Heart left ventricle (tissue), 16 donors: ENCODE measurements at regions not wholly inside any gene's neighbourhood (a gene's known extent, or its start where the extent isn't known, plus 50 kb on each side); places are given as distances from the start of the nearest gene placed in this dataset.
A peak's percentile ranks its signal among the peaks of the same experiment; 100 is the strongest.

Experiments used
- ATAC-seq, 4 donors: fragments of 200-7000 bp; cut with Tn5 transposase; one replicate each; pipeline ENCODE4 v1.9.1; 2020 to 2022; ENCODE audit warnings: moderate library complexity in 4 of 4, mild to moderate bottlenecking in 3 of 4, moderate number of reproducible peaks in 1 of 4
- DNase-seq, 5 donors: peaks; one replicate each; pipeline ENCODE4 v3.0.0-alpha.2; 2020
- H3K27ac ChIP-seq, 12 donors: fragments of 200-600 bp; sonication (generic) in 4 of 12; one replicate each; pipeline versions ENCODE4 v1.5.0 to v1.8.0; 2016 to 2022; ENCODE audit warnings: mild to moderate bottlenecking in 2 of 12
- H3K27me3 ChIP-seq, 9 donors: fragments of 200-600 bp; sonication (generic) in 2 of 9; one replicate each; pipeline versions ENCODE4 v1.5.1 to v1.8.0; 2016 to 2022; ENCODE audit warnings: mild to moderate bottlenecking in 3 of 9
- H3K36me3 ChIP-seq, 9 donors: fragments of 200-600 bp; sonication (generic) in 2 of 9; one replicate each; pipeline versions ENCODE4 v1.5.0 to v1.8.0; 2018 to 2022; ENCODE audit warnings: mild to moderate bottlenecking in 2 of 9
- H3K4me1 ChIP-seq, 12 donors: fragments of 200-600 bp; sonication (generic) in 4 of 12; one replicate each; pipeline versions ENCODE4 v1.5.0 to v1.8.0; 2016 to 2022; ENCODE audit warnings: mild to moderate bottlenecking in 3 of 12
- H3K4me3 ChIP-seq, 12 donors: fragments of 200-600 bp; sonication (generic) in 4 of 12; one replicate each; pipeline versions ENCODE4 v1.5.0 to v1.8.0; 2017 to 2022; ENCODE audit warnings: mild to moderate bottlenecking in 9 of 12, moderate library complexity in 4 of 12
- H3K9me3 ChIP-seq, 12 donors: fragments of 200-600 bp; sonication (generic) in 4 of 12; one replicate each; pipeline versions ENCODE4 v1.5.0 to v1.8.0; 2016 to 2022; ENCODE audit warnings: mild to moderate bottlenecking in 1 of 12
- CTCF ChIP-seq, 12 donors: fragments of 200-600 bp; sonication (generic) in 4 of 12; IDR thresholded peaks; one replicate each; pipeline versions ENCODE4 v1.5.0 to v1.8.0; 2018 to 2022; ENCODE audit warnings: antibody characterized with exemption in 12 of 12, mild to moderate bottlenecking in 5 of 12
- POLR2A ChIP-seq, 2 donors: fragments of 450-650 bp; IDR thresholded peaks; one replicate each; pipeline ENCODE4 v1.6.1; 2017; ENCODE audit warnings: antibody characterized with exemption in 2 of 2, mild to moderate bottlenecking in 2 of 2, moderate library complexity in 2 of 2
- WGBS, 4 donors: extraction: QIAGEN DNeasy Blood & Tissue Kit in 2 of 4; methylation state at CpG; one replicate each; pipeline versions ENCODE4 v1.1.5 to v1.1.7; 2013 to 2018; 5-methylcytosine and 5-hydroxymethylcytosine counted together
- intact Hi-C, 10 donors: fragments of 100-400 bp; cut with DNase I; formaldehyde crosslinking; loops; one replicate each; pipeline versions ENCODE4 v1.11.1 to v1.14.2; 2022
- donor health status: ischemic (EF 13 %, LVEDD 7.1; RV severe dilation, severe dysfunction).
- donor health status: healthy with polysubstance abuse.
- donor health status: DM: no; HTN: yes; CAD: no.
- donor health status: DM: no; HTN: no; CAD: no.
- donor health status: ischemic (EF 25% LVEDD 6.9; RV normal size, moderate dysfunction).
- donor health status: ischemic (EF 25% LVEDD 5.7; RV mildly dilated, moderate dysfunction).
- donor health status: healthy.
- donor health status: DM: yes; HTN: yes; CAD: no.
- donor health status: ischemic (EF 35%, LVEDD 5.7; RV mildly dilated, moderate dysfunction).
- donor health status: nonischemic (EF 11% LVEDD 7.7; RV severe dilation, severe dysfunction).
- donor health status: DM: yes; HTN: yes; CAD: no.
- donor health status: PGD.
- donor health status: ischemic (EF 29% LVEDD 5.4; RV normal size, mild dysfunction).
- donor health status: nonischemic (EF 23%, LVEDD 6.1; RV moderate dilation, normal function).

GRCh38 chr9:22857316-22857715, 410.7 kb downstream of the DMRTA1 start:
- no peaks in the 10 kb centered on the region for H3K4me1 ChIP-seq
- H3K36me3 ChIP-seq: no peaks in the 10 kb centered on the region
- intact Hi-C loops: no loop called here
- no peaks in the 10 kb centered on the region for H3K27me3 ChIP-seq
- ATAC-seq (no peak), DNase-seq (no peak)
- TF ChIP-seq POLR2A (IDR thresholded peaks at IDR 0.05) (no peak), CTCF (IDR thresholded peaks at IDR 0.05) (no peak)
- H3K4me3 ChIP-seq: no peak overlapping the region
- WGBS, 4 donors: 43 to 63% (median 58%) methylated on average over 1 of the region's 1 CpG
- peaks cover 0 to 40% (median 0%) of the 10 kb centered on the region in 12 donors for H3K9me3 ChIP-seq
- H3K27ac ChIP-seq: no peak overlapping the region

GRCh38 chr9:22863106-22863505, 416.5 kb downstream of the DMRTA1 start:
- Histone ChIP-seq H3K27me3 (no peaks in the 10 kb centered on the region), H3K4me1 (no peaks in the 10 kb centered on the region), H3K4me3 (no peak overlapping the region), H3K9me3 (peaks cover 0 to 31% (median 0%) of the 10 kb centered on the region in 12 donors), H3K36me3 (no peaks in the 10 kb centered on the region), H3K27ac (no peak overlapping the region)
- DNase-seq (no peak), ATAC-seq (peak in 1 of 4 donors; percentile 39)
- 92 to 98% (median 94%) methylated on average over 15 to 25 of the region's 25 CpGs for WGBS, 4 donors
- TF ChIP-seq POLR2A (IDR thresholded peaks at IDR 0.05) (no peak), CTCF (IDR thresholded peaks at IDR 0.05) (no peak)
- intact Hi-C loops: no loop called here

GRCh38 chr9:22863736-22864135, 417.1 kb downstream of the DMRTA1 start:
- no peak for DNase-seq
- intact Hi-C loops: no loop called here
- Histone ChIP-seq H3K36me3 (no peaks in the 10 kb centered on the region), H3K4me1 (no peaks in the 10 kb centered on the region), H3K27ac (no peak overlapping the region), H3K27me3 (no peaks in the 10 kb centered on the region), H3K4me3 (no peak overlapping the region), H3K9me3 (peaks cover 0 to 28% (median 0%) of the 10 kb centered on the region in 12 donors)
- TF ChIP-seq CTCF (IDR thresholded peaks at IDR 0.05): no peak
- no peak for TF ChIP-seq POLR2A (IDR thresholded peaks at IDR 0.05)
- 74 to 100% (median 86%) methylated on average over 1 of the region's 1 CpG for WGBS, 4 donors
- ATAC-seq: no peak

GRCh38 chr9:22893196-22893843, 446.7 kb downstream of the DMRTA1 start:
- DNase-seq: no peak
- Histone ChIP-seq H3K27me3 (no peaks in the 10 kb centered on the region), H3K27ac (no peak overlapping the region), H3K9me3 (no peaks in the 10 kb centered on the region), H3K36me3 (no peaks in the 10 kb centered on the region), H3K4me1 (no peaks in the 10 kb centered on the region), H3K4me3 (no peak overlapping the region)
- 65 to 78% (median 68%) methylated on average over 4 of the region's 4 CpGs for WGBS, 4 donors
- TF ChIP-seq POLR2A (IDR thresholded peaks at IDR 0.05) (no peak), CTCF (IDR thresholded peaks at IDR 0.05) (no peak)
- intact Hi-C loops: no loop called here
- ATAC-seq: no peak
